Neural progenitor cell (in vitro differentiated cells): ENCODE measurements at regions not wholly inside any gene's neighbourhood (a gene's known extent, or its start where the extent isn't known, plus 50 kb on each side); places are given as distances from the start of the nearest gene placed in this dataset.

Experiments
- DNase-seq: peaks from one replicate; pipeline ENCODE4 v3.0.0-alpha.2; 2016; ENCODE audit warnings: low spot score
- H2AFZ ChIP-seq: fragments of 200-600 bp; sonication (generic); replicated peaks from 2 replicates; pipeline ENCODE4 v1.6.1; 2016; ENCODE audit warnings: antibody characterized with exemption
- H3F3A ChIP-seq: fragments of 200-600 bp; sonication (generic); 2 replicates; pipeline ENCODE4 v1.6.1; 2016; ENCODE audit warnings: antibody characterized with exemption, low read depth
- H3K27ac ChIP-seq: fragments of 200-600 bp; sonication (generic); 2 replicates; pipeline ENCODE4 v1.5.1; 2016; ENCODE audit warnings: mild to moderate bottlenecking
- H3K27me3 ChIP-seq: fragments of 200-600 bp; sonication (generic); 2 replicates; pipeline ENCODE4 v1.6.1; 2016; ENCODE audit warnings: mild to moderate bottlenecking, moderate library complexity
- H3K36me3 ChIP-seq: fragments of 200-600 bp; sonication (generic); 2 replicates; pipeline ENCODE4 v1.5.1; 2016
- H3K4me1 ChIP-seq: fragments of 200-600 bp; sonication (generic); 2 replicates; pipeline ENCODE4 v1.6.1; 2016; ENCODE audit warnings: mixed run types
- H3K4me2 ChIP-seq: fragments of 200-600 bp; sonication (generic); 2 replicates; pipeline ENCODE4 v1.6.1; 2016
- H3K4me3 ChIP-seq: fragments of 200-600 bp; sonication (generic); 2 replicates; pipeline ENCODE4 v1.5.1; 2016
- H3K79me2 ChIP-seq: fragments of 200-600 bp; sonication (generic); 2 replicates; pipeline ENCODE4 v1.6.1; 2016; ENCODE audit warnings: low read depth
- H3K9ac ChIP-seq: fragments of 200-600 bp; sonication (generic); 2 replicates; pipeline ENCODE4 v1.6.1; 2016
- H3K9me3 ChIP-seq: fragments of 200-600 bp; sonication (generic); 2 replicates; pipeline ENCODE4 v1.5.1; 2016; ENCODE audit warnings: low read depth
- H4K20me1 ChIP-seq: fragments of 200-600 bp; sonication (generic); 2 replicates; pipeline ENCODE4 v1.6.1; 2016; ENCODE audit warnings: low read depth
- H3K27ac Mint-ChIP-seq: 3 replicates; pipeline ENCODE4 v1.8.0; 2021; ENCODE audit warnings: mixed read lengths
- H3K27me3 Mint-ChIP-seq: 2 replicates; pipeline ENCODE4 v1.8.0; 2022; ENCODE audit warnings: low read depth, mild to moderate bottlenecking, inconsistent platforms, moderate library complexity, mixed read lengths; ENCODE audit not compliant: insufficient read depth
- H3K36me3 Mint-ChIP-seq: 3 replicates; pipeline ENCODE4 v1.8.0; 2021; ENCODE audit warnings: mixed read lengths
- H3K4me1 Mint-ChIP-seq: 3 replicates; pipeline ENCODE4 v1.8.0; 2021; ENCODE audit warnings: mixed read lengths
- H3K4me3 Mint-ChIP-seq: 3 replicates; pipeline ENCODE4 v1.8.0; 2021; ENCODE audit warnings: mild to moderate bottlenecking, moderate library complexity, mixed read lengths
- H3K9me3 Mint-ChIP-seq: 3 replicates; pipeline ENCODE4 v1.8.0; 2020; ENCODE audit warnings: mixed read lengths
- CTCF ChIP-seq: fragments of 200-600 bp; sonication (generic); IDR thresholded peaks from 2 replicates; pipeline ENCODE4 v1.5.1; 2017; ENCODE audit warnings: antibody characterized with exemption, mild to moderate bottlenecking
- EZH2 ChIP-seq: fragments of 200-600 bp; sonication (generic); IDR thresholded peaks from 2 replicates; pipeline ENCODE4 v1.6.1; 2017; ENCODE audit warnings: antibody characterized with exemption, mild to moderate bottlenecking, moderate library complexity
- EZH2phosphoT487 ChIP-seq: fragments of 200-600 bp; sonication (generic); IDR thresholded peaks from 2 replicates; pipeline ENCODE4 v1.6.1; 2017; ENCODE audit warnings: antibody characterized with exemption

DNA sequence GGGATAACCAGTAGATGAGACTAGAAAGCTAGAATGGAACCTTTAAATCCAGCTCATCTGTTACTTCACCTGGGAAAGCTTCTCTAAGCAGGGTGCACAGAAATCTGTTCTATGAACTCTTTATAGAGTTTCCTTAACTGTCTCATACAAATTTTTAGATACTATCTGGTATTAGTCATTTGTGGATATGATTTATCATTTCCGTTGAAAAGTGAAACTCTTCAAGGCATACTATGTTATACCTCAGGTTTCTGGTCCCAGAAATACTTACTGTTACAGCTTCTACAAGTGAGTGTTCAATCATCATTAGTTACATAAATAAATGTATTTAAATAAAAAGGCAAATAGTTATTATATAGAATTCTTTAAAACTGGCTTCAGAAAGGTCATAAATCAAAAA, 298.3 kb upstream of the AGA start:
- no peaks in the 10 kb centered on the region for H3K9me3 ChIP-seq
- Mint-ChIP-seq H3K27ac (no peak overlapping the region), H3K36me3 (no peaks in the 10 kb centered on the region), H3K9me3 (no peaks in the 10 kb centered on the region), H3K4me3 (no peak overlapping the region), H3K4me1 (no peaks in the 10 kb centered on the region), H3K27me3 (peaks cover 2% of the 10 kb centered on the region)
- H3K4me1 ChIP-seq, result no peaks in the 10 kb centered on the region
- H3F3A ChIP-seq, result no peaks in the 10 kb centered on the region
- H3K27me3 ChIP-seq, result no peaks in the 10 kb centered on the region
- no peak overlapping the region for H2AFZ ChIP-seq
- TF ChIP-seq CTCF (no peak), EZH2 (no peak), EZH2phosphoT487 (no peak)
- no peak overlapping the region for H3K27ac ChIP-seq
- no peak overlapping the region for H3K4me2 ChIP-seq
- H3K79me2 ChIP-seq, result no peaks in the 10 kb centered on the region
- H4K20me1 ChIP-seq, result no peaks in the 10 kb centered on the region
- no peak for DNase-seq
- no peaks in the 10 kb centered on the region for H3K36me3 ChIP-seq
- no peak overlapping the region for H3K4me3 ChIP-seq
- H3K9ac ChIP-seq, result no peak overlapping the region

DNA sequence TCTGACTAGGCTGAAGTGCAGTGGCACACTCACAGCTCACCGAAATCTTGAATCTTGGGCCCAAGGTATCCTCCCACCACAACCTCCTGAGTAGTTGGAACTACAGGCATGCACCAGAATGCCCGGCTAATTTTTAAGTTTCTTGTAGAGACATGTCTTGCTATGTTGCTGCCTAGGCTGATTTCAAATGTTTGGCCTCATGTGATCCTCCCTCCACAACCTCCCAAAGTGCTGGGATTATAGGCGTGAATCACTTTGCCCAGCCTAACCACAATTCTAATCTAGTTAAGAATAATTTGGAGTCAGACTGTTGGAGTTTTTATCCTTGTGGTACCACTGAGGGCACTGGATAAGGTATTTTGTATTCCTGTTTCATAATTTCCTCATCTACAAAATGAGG, 317.5 kb upstream of the AGA start:
- no peak overlapping the region for H3K27ac Mint-ChIP-seq
- Histone ChIP-seq H3F3A (no peaks in the 10 kb centered on the region), H3K36me3 (no peaks in the 10 kb centered on the region), H3K4me2 (no peak overlapping the region), H3K9ac (no peak overlapping the region), H3K4me3 (no peak overlapping the region), H3K4me1 (peaks cover 4% of the 10 kb centered on the region), H3K27me3 (no peaks in the 10 kb centered on the region), H3K79me2 (no peaks in the 10 kb centered on the region), H3K9me3 (no peaks in the 10 kb centered on the region), H2AFZ (no peak overlapping the region), H4K20me1 (no peaks in the 10 kb centered on the region), H3K27ac (no peak overlapping the region)
- no peaks in the 10 kb centered on the region for H3K27me3 Mint-ChIP-seq
- H3K4me3 Mint-ChIP-seq, result no peak overlapping the region
- H3K4me1 Mint-ChIP-seq, result no peaks in the 10 kb centered on the region
- TF ChIP-seq EZH2phosphoT487, result no peak
- TF ChIP-seq CTCF, result no peak
- no peak for TF ChIP-seq EZH2
- no peaks in the 10 kb centered on the region for H3K36me3 Mint-ChIP-seq
- no peak for DNase-seq
- H3K9me3 Mint-ChIP-seq, result no peaks in the 10 kb centered on the region

DNA sequence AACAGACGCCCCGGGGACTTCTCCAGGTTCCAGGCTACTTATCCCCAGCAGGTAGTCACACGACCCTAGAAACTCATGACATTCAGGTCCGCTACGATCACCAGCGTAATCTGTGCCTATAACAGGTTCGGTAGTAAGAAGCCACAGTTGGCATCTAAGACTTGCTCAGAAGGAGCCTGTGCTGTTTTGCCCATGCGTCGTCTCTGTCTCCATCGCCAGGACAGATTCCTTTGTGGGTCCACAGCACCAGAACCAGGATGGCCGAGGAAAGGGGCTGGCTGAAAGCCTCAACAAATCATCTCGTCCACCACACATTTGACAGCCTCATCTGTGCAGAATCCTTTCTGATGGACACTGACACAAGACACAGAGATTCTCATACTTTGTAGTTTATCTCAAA, 319.5 kb upstream of the AGA start:
- Histone ChIP-seq H4K20me1 (no peaks in the 10 kb centered on the region), H3K4me2 (no peak overlapping the region), H3K4me1 (no peaks in the 10 kb centered on the region), H3K27ac (no peak overlapping the region), H3K9ac (no peak overlapping the region), H3K36me3 (no peaks in the 10 kb centered on the region), H2AFZ (no peak overlapping the region), H3K27me3 (no peaks in the 10 kb centered on the region), H3K79me2 (no peaks in the 10 kb centered on the region), H3K9me3 (no peaks in the 10 kb centered on the region), H3F3A (no peaks in the 10 kb centered on the region), H3K4me3 (no peak overlapping the region)
- Mint-ChIP-seq H3K36me3 (no peaks in the 10 kb centered on the region), H3K27me3 (peaks cover 2% of the 10 kb centered on the region), H3K27ac (no peak overlapping the region), H3K9me3 (no peaks in the 10 kb centered on the region), H3K4me3 (no peak overlapping the region), H3K4me1 (no peaks in the 10 kb centered on the region)
- TF ChIP-seq EZH2, result no peak
- TF ChIP-seq EZH2phosphoT487, result no peak
- TF ChIP-seq CTCF, result no peak
- DNase-seq, result no peak

- Histone ChIP-seq H3K4me2 (no peak overlapping the region), H3K9ac (no peak overlapping the region), H3K79me2 (no peaks in the 10 kb centered on the region), H3K4me3 (no peak overlapping the region), H3K4me1 (no peaks in the 10 kb centered on the region), H4K20me1 (no peaks in the 10 kb centered on the region), H3K36me3 (no peaks in the 10 kb centered on the region), H3K27me3 (no peaks in the 10 kb centered on the region), H2AFZ (no peak overlapping the region), H3K9me3 (no peaks in the 10 kb centered on the region), H3K27ac (no peak overlapping the region), H3F3A (no peaks in the 10 kb centered on the region)
- Mint-ChIP-seq H3K4me3 (no peak overlapping the region), H3K9me3 (no peaks in the 10 kb centered on the region), H3K27me3 (peaks cover 2% of the 10 kb centered on the region), H3K4me1 (no peaks in the 10 kb centered on the region), H3K36me3 (no peaks in the 10 kb centered on the region), H3K27ac (no peak overlapping the region)
- no peak for DNase-seq
- no peak for TF ChIP-seq EZH2phosphoT487
- no peak for TF ChIP-seq EZH2
These were observed 326.9 kb upstream of the AGA start for GRCh38 chr4:177769155-177769554.
